ENCODE measurements at regions not wholly inside any gene's neighbourhood (a gene's known extent, or its start where the extent isn't known, plus 50 kb on each side); places are given as distances from the start of the nearest gene placed in this dataset.

- no peak overlapping the region for H3K4me3 ChIP-seq (ENCODE audit: control insufficient read depth, low read depth, low read length)
- TF ChIP-seq, protein P1, sequence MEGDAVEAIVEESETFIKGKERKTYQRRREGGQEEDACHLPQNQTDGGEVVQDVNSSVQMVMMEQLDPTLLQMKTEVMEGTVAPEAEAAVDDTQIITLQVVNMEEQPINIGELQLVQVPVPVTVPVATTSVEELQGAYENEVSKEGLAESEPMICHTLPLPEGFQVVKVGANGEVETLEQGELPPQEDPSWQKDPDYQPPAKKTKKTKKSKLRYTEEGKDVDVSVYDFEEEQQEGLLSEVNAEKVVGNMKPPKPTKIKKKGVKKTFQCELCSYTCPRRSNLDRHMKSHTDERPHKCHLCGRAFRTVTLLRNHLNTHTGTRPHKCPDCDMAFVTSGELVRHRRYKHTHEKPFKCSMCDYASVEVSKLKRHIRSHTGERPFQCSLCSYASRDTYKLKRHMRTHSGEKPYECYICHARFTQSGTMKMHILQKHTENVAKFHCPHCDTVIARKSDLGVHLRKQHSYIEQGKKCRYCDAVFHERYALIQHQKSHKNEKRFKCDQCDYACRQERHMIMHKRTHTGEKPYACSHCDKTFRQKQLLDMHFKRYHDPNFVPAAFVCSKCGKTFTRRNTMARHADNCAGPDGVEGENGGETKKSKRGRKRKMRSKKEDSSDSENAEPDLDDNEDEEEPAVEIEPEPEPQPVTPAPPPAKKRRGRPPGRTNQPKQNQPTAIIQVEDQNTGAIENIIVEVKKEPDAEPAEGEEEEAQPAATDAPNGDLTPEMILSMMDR (conservative IDR thresholded peaks at IDR 0.05; ENCODE audit: control insufficient read depth, insufficient read depth, low read depth, low read length) = no peak
- DNase-seq (ENCODE audit: low read depth) = no peak
These were observed 354.2 kb upstream of the EPHA4 start for GRCh38 chr2:221926327-221926726.

GRCh38 chr2:221924576-221924975, 352.5 kb upstream of the EPHA4 start:
- no peak overlapping the region for H3K4me3 ChIP-seq (ENCODE audit: control insufficient read depth, low read depth, low read length)
- TF ChIP-seq, protein P1 (conservative IDR thresholded peaks at IDR 0.05; ENCODE audit: control insufficient read depth, insufficient read depth, low read depth, low read length) = no peak
- no peak for DNase-seq (ENCODE audit: low read depth)

DNA sequence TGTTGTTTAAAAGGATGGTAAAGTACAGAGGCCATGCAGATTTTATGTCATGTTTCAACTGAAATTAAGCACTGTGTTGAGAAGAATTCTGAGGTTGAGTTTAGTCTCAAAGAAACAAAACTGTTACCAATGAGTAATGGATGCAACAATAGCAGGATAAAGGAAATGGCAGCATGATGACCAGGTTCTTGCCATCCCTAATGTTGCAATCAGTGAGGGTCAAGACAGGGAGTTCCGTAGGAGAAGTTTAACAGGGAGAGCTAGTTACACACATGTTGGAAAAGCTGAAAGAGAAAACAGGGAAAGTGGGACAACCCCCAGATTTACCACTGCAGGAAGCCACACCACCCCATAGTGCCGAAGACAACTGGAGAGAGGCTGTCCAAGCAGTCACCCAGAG, 343.8 kb upstream of the EPHA4 start:
- DNase-seq (ENCODE audit: low read depth) = peak; percentile 30
- TF ChIP-seq, protein P1 (conservative IDR thresholded peaks at IDR 0.05; ENCODE audit: control insufficient read depth, insufficient read depth, low read depth, low read length) = no peak
- no peak overlapping the region for H3K4me3 ChIP-seq (ENCODE audit: control insufficient read depth, low read depth, low read length)

- TF ChIP-seq, protein P1 (conservative IDR thresholded peaks at IDR 0.05; ENCODE audit: control insufficient read depth, insufficient read depth, low read depth, low read length) = no peak
- no peak overlapping the region for H3K4me3 ChIP-seq (ENCODE audit: control insufficient read depth, low read depth, low read length)
- DNase-seq (ENCODE audit: low read depth) = peak; percentile 56
These were observed 342.3 kb upstream of the EPHA4 start for GRCh38 chr2:221914334-221914880.

DNA sequence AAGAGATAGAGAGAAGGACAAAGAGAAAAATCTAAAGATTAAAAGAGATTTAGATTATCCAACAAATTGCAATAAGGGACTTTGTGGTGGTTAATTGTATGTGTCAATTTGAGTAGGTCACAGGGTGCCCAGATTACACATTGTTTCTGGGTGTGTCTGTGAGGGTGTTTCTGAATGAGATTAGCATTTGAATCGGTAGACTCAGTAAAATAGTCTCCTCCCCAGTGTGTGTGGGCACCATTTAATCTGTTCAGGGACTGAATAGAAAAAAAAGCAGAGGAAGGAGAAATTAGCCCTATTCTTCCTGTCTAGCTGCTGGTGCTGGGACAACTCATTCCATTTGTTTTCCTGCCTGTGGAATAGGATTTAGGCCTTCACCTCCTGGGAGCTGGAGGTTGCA, 339.8 kb upstream of the EPHA4 start:
- DNase-seq (ENCODE audit: low read depth) = no peak
- TF ChIP-seq, protein P1 (conservative IDR thresholded peaks at IDR 0.05; ENCODE audit: control insufficient read depth, insufficient read depth, low read depth, low read length) = no peak
- H3K4me3 ChIP-seq (ENCODE audit: control insufficient read depth, low read depth, low read length) = no peak overlapping the region

DNA sequence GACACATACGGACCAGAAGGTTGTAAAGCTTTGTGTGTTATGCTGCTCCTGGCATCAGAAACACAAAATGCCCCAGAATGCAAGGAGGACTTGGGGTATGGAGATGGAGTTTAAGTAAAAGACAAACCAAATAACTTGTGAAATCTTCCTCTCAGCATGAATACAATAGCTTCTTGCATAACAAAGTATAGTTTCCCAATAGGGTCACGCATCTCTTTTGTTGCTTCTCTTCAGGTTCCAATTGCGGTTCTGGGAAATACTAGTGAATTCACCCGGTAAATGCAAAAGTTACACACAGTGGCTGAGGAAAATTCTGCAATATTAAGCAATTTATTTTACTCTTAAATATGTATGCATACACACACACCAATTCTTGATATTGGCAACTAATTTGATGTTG, 339.2 kb upstream of the EPHA4 start:
- no peak for DNase-seq (ENCODE audit: low read depth)
- H3K4me3 ChIP-seq (ENCODE audit: control insufficient read depth, low read depth, low read length) = no peak overlapping the region
- TF ChIP-seq, protein P1 (conservative IDR thresholded peaks at IDR 0.05; ENCODE audit: control insufficient read depth, insufficient read depth, low read depth, low read length) = no peak

- TF ChIP-seq, protein P1 (conservative IDR thresholded peaks at IDR 0.05; ENCODE audit: control insufficient read depth, insufficient read depth, low read depth, low read length) = no peak
- DNase-seq (ENCODE audit: low read depth) = no peak
- H3K4me3 ChIP-seq (ENCODE audit: control insufficient read depth, low read depth, low read length) = no peak overlapping the region
These were observed 336.4 kb upstream of the EPHA4 start for GRCh38 chr2:221908518-221908917.
